Breast epithelium (tissue), 4 donors: ENCODE measurements at regions not wholly inside any gene's neighbourhood (a gene's known extent, or its start where the extent isn't known, plus 50 kb on each side); places are given as distances from the start of the nearest gene placed in this dataset.

Experiments used
- DNase-seq, 2 donors: peaks; one replicate each; pipeline ENCODE4 v3.0.0-alpha.2; 2019; ENCODE audit warnings: low spot score in 2 of 2
- H3K27ac ChIP-seq, 2 donors: fragments of 200-600 bp; sonication (generic) in 1 of 2; one replicate each; pipeline ENCODE4 v1.5.1; 2016 to 2019; ENCODE audit warnings: mild to moderate bottlenecking in 1 of 2
- H3K27me3 ChIP-seq, 2 donors: fragments of 200-600 bp; sonication (generic) in 1 of 2; one replicate each; pipeline versions ENCODE4 v1.5.1 to v1.6.0; 2017 to 2019; ENCODE audit warnings: control low read depth in 1 of 2, mild to moderate bottlenecking in 1 of 2
- H3K36me3 ChIP-seq: fragments of 200-600 bp; one replicate; pipeline ENCODE4 v1.5.1; 2019
- H3K4me1 ChIP-seq, 2 donors: fragments of 200-600 bp; sonication (generic); one replicate each; pipeline ENCODE4 v1.5.1; 2016 to 2019; ENCODE audit warnings: control low read depth in 1 of 2
- H3K4me3 ChIP-seq, 3 donors: fragments of 200-600 bp; sonication (generic); 1 replicate in 2 of 3; 2 replicates in 1 of 3; pipeline ENCODE4 v1.5.1; 2016 to 2019; ENCODE audit warnings: mild to moderate bottlenecking in 3 of 3, moderate library complexity in 2 of 3
- H3K9me3 ChIP-seq, 2 donors: fragments of 200-600 bp; sonication (generic) in 1 of 2; one replicate each; pipeline ENCODE4 v1.5.1; 2016 to 2019; ENCODE audit warnings: control low read depth in 1 of 2
- POLR2A ChIP-seq: fragments of 450-650 bp; IDR thresholded peaks from one replicate; pipeline ENCODE4 v1.6.1; 2016; ENCODE audit warnings: antibody characterized with exemption, mild to moderate bottlenecking, moderate library complexity
- POLR2AphosphoS5 ChIP-seq, 3 donors: sonication (generic); formaldehyde crosslinking; IDR thresholded peaks; one replicate each; pipeline ENCODE4 v1.6.1; 2017; ENCODE audit warnings: antibody characterized with exemption in 3 of 3
- intact Hi-C: fragments of 100-400 bp; cut with DNase I; formaldehyde crosslinking; loops from one replicate; pipeline ENCODE4 v1.15.1; 2023; ENCODE audit warnings: low total_unique reads
- TF ChIP-seq, protein P1 (sequence below), 3 donors: fragments of 450-650 bp; IDR thresholded peaks; one replicate each; pipeline ENCODE4 v1.5.1; 2016 to 2017; ENCODE audit warnings: antibody characterized with exemption in 3 of 3, mild to moderate bottlenecking in 3 of 3, moderate library complexity in 3 of 3

DNA sequence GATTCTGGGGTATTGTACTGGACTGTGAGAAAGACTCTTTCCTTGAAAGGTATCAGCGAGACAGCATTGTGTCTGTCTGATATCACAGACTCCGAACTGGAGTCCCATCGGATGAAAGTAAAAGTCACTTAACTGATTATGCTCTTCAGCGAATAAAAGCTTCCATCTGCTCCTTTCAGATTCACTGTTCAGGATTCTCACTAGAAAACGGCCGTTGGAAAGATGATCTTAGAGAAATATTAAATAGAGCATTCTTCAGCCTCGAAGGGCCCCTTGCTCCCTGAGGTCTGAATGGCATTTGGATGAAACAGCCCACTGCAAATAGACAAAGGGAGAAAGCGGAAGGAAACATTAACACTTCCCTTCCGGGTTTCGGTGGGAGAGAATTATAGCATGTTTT, 416.2 kb upstream of the PRKX start:
- TF ChIP-seq, protein P1, sequence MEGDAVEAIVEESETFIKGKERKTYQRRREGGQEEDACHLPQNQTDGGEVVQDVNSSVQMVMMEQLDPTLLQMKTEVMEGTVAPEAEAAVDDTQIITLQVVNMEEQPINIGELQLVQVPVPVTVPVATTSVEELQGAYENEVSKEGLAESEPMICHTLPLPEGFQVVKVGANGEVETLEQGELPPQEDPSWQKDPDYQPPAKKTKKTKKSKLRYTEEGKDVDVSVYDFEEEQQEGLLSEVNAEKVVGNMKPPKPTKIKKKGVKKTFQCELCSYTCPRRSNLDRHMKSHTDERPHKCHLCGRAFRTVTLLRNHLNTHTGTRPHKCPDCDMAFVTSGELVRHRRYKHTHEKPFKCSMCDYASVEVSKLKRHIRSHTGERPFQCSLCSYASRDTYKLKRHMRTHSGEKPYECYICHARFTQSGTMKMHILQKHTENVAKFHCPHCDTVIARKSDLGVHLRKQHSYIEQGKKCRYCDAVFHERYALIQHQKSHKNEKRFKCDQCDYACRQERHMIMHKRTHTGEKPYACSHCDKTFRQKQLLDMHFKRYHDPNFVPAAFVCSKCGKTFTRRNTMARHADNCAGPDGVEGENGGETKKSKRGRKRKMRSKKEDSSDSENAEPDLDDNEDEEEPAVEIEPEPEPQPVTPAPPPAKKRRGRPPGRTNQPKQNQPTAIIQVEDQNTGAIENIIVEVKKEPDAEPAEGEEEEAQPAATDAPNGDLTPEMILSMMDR (IDR thresholded peaks at IDR 0.05) = no peak
- TF ChIP-seq POLR2AphosphoS5 (IDR thresholded peaks at IDR 0.05) (no peak), POLR2A (no peak)
- H3K4me1 ChIP-seq = no peaks in the 10 kb centered on the region
- no peak overlapping the region for H3K27ac ChIP-seq
- no peaks in the 10 kb centered on the region for H3K36me3 ChIP-seq
- intact Hi-C loops = no loop called here
- H3K9me3 ChIP-seq = no peaks in the 10 kb centered on the region
- no peak for DNase-seq
- no peaks in the 10 kb centered on the region for H3K27me3 ChIP-seq
- H3K4me3 ChIP-seq = no peak overlapping the region

DNA sequence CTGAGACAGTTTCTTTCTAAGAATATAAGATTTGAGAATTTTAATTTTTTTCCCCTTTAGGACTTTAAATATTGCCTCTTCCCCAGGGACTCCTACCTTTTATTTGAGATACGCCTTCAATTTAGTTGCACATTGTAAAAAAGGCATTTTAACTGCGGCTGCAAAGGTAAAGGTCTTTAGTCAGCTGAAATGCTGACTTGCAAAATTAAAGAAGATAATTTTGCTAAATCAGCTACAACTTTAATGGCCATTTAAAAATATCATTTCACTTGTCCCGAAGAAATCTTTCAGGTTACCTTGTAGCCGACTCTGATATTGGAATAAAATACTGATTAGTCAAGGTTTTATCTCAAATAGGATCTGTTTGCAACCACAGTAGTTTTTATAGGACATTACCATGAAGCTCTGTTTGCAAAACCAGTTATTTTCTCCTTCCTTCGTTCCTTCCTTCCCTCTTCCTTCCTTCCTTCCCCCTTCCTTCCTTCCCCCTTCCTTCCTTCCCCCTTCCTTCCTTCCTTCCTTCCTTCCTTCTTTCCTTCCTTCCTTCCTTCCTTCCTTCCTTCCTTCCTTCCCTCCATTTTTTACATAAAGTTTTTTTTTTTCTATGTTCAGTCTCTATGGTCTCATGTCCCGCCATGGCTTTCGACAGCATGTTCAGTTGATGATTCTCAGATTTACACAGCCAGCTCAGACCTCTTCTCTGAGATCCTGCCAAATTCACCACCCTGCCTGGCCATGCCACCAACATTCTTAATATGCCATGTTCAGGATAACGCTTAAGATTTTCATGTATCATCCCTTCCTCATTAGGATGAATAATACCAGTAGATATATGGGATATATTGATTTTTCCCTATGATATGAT, 405.4 kb upstream of the PRKX start:
- H3K27ac ChIP-seq = no peak overlapping the region
- TF ChIP-seq POLR2AphosphoS5 (IDR thresholded peaks at IDR 0.05) (no peak), POLR2A (no peak)
- TF ChIP-seq, protein P1 (IDR thresholded peaks at IDR 0.05) = no peak
- intact Hi-C loops = no loop called here
- peaks cover 0 to 6% of the 10 kb centered on the region in 2 donors for H3K9me3 ChIP-seq
- no peak for DNase-seq
- no peaks in the 10 kb centered on the region for H3K4me1 ChIP-seq
- H3K4me3 ChIP-seq = no peak overlapping the region
- no peaks in the 10 kb centered on the region for H3K36me3 ChIP-seq
- H3K27me3 ChIP-seq = no peaks in the 10 kb centered on the region

DNA sequence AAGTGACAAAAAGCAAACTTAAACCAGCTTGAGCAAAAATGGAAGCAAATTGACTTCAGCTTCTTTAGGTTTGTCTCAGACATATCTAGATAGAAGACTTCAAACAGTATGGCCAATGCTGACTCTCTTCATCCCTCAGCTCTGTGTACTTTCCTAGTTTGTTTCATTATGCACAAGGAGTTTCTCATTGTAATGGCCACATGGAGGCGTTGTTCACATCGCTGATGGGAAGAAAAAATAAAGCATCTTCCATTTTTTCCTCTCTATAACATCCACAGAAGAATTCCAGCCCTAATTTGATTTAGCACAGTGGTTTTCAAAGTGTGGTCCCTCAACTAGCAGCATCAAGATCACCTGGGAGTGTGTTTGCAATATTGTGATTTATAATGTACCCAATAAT, 397.5 kb upstream of the PRKX start:
- TF ChIP-seq POLR2A = no peak
- TF ChIP-seq POLR2AphosphoS5 (IDR thresholded peaks at IDR 0.05) = no peak
- TF ChIP-seq, protein P1 (IDR thresholded peaks at IDR 0.05) = no peak
- Histone ChIP-seq H3K4me3 (no peak overlapping the region), H3K27me3 (no peaks in the 10 kb centered on the region), H3K27ac (no peak overlapping the region), H3K9me3 (peaks cover 0 to 7% of the 10 kb centered on the region in 2 donors), H3K4me1 (no peaks in the 10 kb centered on the region), H3K36me3 (no peaks in the 10 kb centered on the region)
- intact Hi-C loops = no loop called here
- DNase-seq = no peak

DNA sequence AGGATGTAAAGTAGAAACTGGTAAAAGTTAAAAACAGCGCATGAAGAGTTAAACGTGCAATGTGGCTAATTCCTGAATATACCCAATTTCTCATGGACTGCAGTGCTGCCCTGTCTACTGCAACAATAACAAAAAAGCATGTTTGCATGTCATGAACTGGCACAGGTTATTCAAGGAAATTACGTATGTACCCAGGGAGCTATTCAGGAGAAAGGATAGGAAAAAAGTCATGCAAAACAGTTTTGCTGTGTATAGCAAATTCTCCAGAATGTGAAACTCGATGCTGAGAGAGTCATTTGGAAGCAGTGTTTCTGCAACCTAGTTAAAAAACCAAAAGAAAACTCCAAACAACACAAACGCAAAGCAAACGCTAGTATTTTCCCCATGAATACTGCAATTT, 381.5 kb upstream of the PRKX start:
- Histone ChIP-seq H3K36me3 (no peaks in the 10 kb centered on the region), H3K4me1 (no peaks in the 10 kb centered on the region), H3K27ac (no peak overlapping the region), H3K9me3 (no peaks in the 10 kb centered on the region), H3K27me3 (peaks cover 0 to 2% of the 10 kb centered on the region in 2 donors), H3K4me3 (no peak overlapping the region)
- DNase-seq = no peak
- intact Hi-C loops = no loop called here
- TF ChIP-seq, protein P1 (IDR thresholded peaks at IDR 0.05) = no peak
- TF ChIP-seq POLR2A = no peak
- TF ChIP-seq POLR2AphosphoS5 (IDR thresholded peaks at IDR 0.05) = no peak

DNA sequence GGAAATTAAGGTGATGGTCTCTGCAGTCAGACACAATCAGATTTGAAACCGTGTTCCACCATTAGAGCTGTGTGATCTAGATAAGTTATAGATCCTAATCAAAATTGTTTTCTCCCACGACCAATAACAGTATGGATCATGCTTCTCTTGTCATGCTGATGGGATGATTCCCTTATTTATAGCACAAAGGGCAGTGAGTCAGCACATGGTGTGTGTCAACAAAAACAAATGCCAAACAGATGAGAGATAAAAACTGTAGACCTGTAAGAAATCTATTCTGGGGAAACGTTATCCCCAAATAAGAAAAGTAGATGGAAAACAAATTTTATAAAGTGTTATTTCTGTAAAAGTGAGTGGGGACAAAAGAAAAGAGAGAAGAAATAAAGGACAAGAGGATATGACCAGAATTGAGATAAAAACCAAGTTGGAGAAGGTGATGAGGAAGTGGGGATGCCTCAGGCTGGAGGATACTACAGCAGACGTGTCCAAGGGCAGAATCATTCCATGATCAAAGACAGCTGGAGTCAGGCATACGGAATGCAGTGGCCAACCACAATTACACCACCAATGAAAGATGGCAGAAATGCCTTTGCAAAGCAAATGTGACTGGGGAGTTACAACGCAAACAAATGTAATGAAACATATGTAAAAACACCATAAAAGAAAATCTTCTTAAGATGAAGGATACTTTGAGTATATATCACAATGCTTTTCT, 377.8 kb upstream of the PRKX start:
- H3K27me3 ChIP-seq = peaks cover 0 to 7% of the 10 kb centered on the region in 2 donors
- intact Hi-C loops = no loop called here
- DNase-seq = no peak
- H3K4me1 ChIP-seq = no peaks in the 10 kb centered on the region
- TF ChIP-seq POLR2A = no peak
- no peak for TF ChIP-seq POLR2AphosphoS5 (IDR thresholded peaks at IDR 0.05)
- TF ChIP-seq, protein P1 (IDR thresholded peaks at IDR 0.05) = no peak
- no peaks in the 10 kb centered on the region for H3K36me3 ChIP-seq
- no peak overlapping the region for H3K4me3 ChIP-seq
- no peaks in the 10 kb centered on the region for H3K9me3 ChIP-seq
- H3K27ac ChIP-seq = no peak overlapping the region
